K562 (cell line): ENCODE measurements at regions not wholly inside any gene's neighbourhood (a gene's known extent, or its start where the extent isn't known, plus 50 kb on each side); places are given as distances from the start of the nearest gene placed in this dataset.

Source experiments
- ATAC-seq: fragments of 200-7000 bp; cut with Tn5 transposase; 3 replicates; pipeline ENCODE4 v1.9.1; 2020; ENCODE audit warnings: moderate library complexity
- BruUV-seq: library from RNA; stranded (reverse); fragments of 400-500 nt; replicated peaks from 2 replicates; lab custom pipeline; 2021; lab: Mats Ljungman, UMichigan
- CTCF ChIA-PET: fragments of 300-600 bp; formaldehyde crosslinking; extraction: SDS; loops from one replicate; lab custom pipeline; 2021; ENCODE audit warnings: low intra/inter-chr PET ratio; lab: Yijun Ruan, JAX
- POLR2A ChIA-PET: fragments of 300-600, 350-650 bp; sonication (Branson Sonifier 250); formaldehyde crosslinking; extraction: SDS; loops from one replicate; lab custom pipeline; 2021; ENCODE audit warnings: antibody characterized with exemption, inconsistent platforms; lab: Yijun Ruan, JAX
- DNase-seq, 4 experiments: peaks; one replicate each; pipeline versions ENCODE4 v3.0.0 to v3.0.0-alpha.2; 2011 to 2018; ENCODE audit warnings: low spot score in 3 of 4, mixed read lengths in 3 of 4; ENCODE audit errors: extremely low read depth in 1 of 4
- FAIRE-seq: peaks from 2 replicates; lab custom pipeline; 2011; peaks lifted over from hg19 to GRCh38; lab: Jason Lieb, UNC
- H2AFZ ChIP-seq: 2 replicates; pipeline ENCODE4 v1.6.0; 2011; ENCODE audit warnings: low read depth, low read length, control low read depth, inconsistent platforms
- H3K27ac ChIP-seq: fragments of 200-600 bp; 3 replicates; pipeline ENCODE4 v1.8.0; 2011; ENCODE audit warnings: low read depth, mild to moderate bottlenecking, control low read depth, inconsistent platforms, low read length, moderate library complexity, mixed read lengths; ENCODE audit errors: extremely low read depth
- H3K27me3 ChIP-seq, 2 experiments: fragments of 300-600 bp in 1 of 2; 2 replicates in 1 of 2; 3 replicates in 1 of 2; pipeline versions ENCODE4 v1.6.0 to v1.8.0; 2011; ENCODE audit warnings: inconsistent platforms in 2 of 2, low read length in 2 of 2, mild to moderate bottlenecking in 1 of 2, mixed read lengths in 1 of 2, moderate library complexity in 1 of 2; ENCODE audit not compliant: control insufficient read depth in 2 of 2, insufficient read depth in 2 of 2
- H3K36me3 ChIP-seq: fragments of 300-600 bp; 3 replicates; pipeline ENCODE4 v1.8.0; 2011; ENCODE audit warnings: mild to moderate bottlenecking, low read length, inconsistent platforms; ENCODE audit not compliant: control insufficient read depth, insufficient read depth
- H3K4me1 ChIP-seq, 2 experiments: fragments of 200-600 bp in 1 of 2; replicated peaks in 1 of 2; 2 replicates in 1 of 2; 3 replicates in 1 of 2; pipeline versions ENCODE4 v1.5.1 to v1.8.0; 2011; ENCODE audit warnings: inconsistent platforms in 2 of 2, low read length in 2 of 2, mild to moderate bottlenecking in 1 of 2, mixed read lengths in 1 of 2, moderate library complexity in 1 of 2; ENCODE audit not compliant: control insufficient read depth in 2 of 2, insufficient read depth in 2 of 2
- H3K4me2 ChIP-seq: 2 replicates; pipeline ENCODE4 v1.6.1; 2011; ENCODE audit warnings: low read length, control low read depth, inconsistent platforms, mixed read lengths; ENCODE audit not compliant: insufficient read depth
- H3K4me3 ChIP-seq: fragments of 200-600 bp; sonication (generic), shearing (Covaris generic); 2 replicates; pipeline ENCODE4 v1.5.1; 2016; ENCODE audit warnings: control low read depth, inconsistent platforms
- H3K79me2 ChIP-seq: fragments of 200-600 bp; 3 replicates; pipeline ENCODE4 v1.8.0; 2011; ENCODE audit warnings: low read length, inconsistent platforms; ENCODE audit not compliant: control insufficient read depth, insufficient read depth
- H3K9ac ChIP-seq, 2 experiments: 2 replicates each; pipeline versions ENCODE4 v1.6.0 to v1.6.1; 2011; ENCODE audit warnings: low read depth in 2 of 2, low read length in 2 of 2, control low read depth in 1 of 2, inconsistent platforms in 1 of 2, mild to moderate bottlenecking in 1 of 2, mixed read lengths in 1 of 2; ENCODE audit not compliant: insufficient read depth in 1 of 2
- H3K9me1 ChIP-seq: one replicate; pipeline ENCODE4 v1.6.0; 2011; ENCODE audit warnings: inconsistent platforms, mild to moderate bottlenecking, low read length, moderate library complexity; ENCODE audit not compliant: control insufficient read depth, insufficient read depth
- H3K9me3 ChIP-seq: replicated peaks from 2 replicates; pipeline ENCODE4 v1.5.1; 2011; ENCODE audit warnings: low read depth, low read length, inconsistent platforms; ENCODE audit not compliant: control insufficient read depth, insufficient read depth
- H4K20me1 ChIP-seq: replicated peaks from 2 replicates; pipeline ENCODE4 v1.6.1; 2011; ENCODE audit warnings: low read length, inconsistent platforms, mixed read lengths; ENCODE audit not compliant: control insufficient read depth, insufficient read depth
- COPS2 ChIP-seq: fragments of 450-650 bp; conservative IDR thresholded peaks from 2 replicates; pipeline ENCODE4 v1.6.1; 2016; ENCODE audit warnings: mild to moderate bottlenecking, moderate library complexity
- JUN ChIP-seq, 2 experiments: sonication (generic) in 1 of 2; formaldehyde crosslinking in 1 of 2; IDR thresholded peaks; 2 replicates each; pipeline versions ENCODE4 v1.6.1 to v1.8.0; 2012 to 2022; ENCODE audit warnings: borderline replicate concordance in 2 of 2, mild to moderate bottlenecking in 2 of 2, improper control_type of control experiment in 1 of 2, low read depth in 1 of 2, low read length in 1 of 2, missing genetic modification reagents in 1 of 2
- MAFG ChIP-seq: fragments of 450-650 bp; conservative IDR thresholded peaks from 2 replicates; pipeline ENCODE4 v1.6.1; 2016; ENCODE audit warnings: missing genetic modification characterization, missing compliant biosample characterization
- MBD1 ChIP-seq: fragments of 250-450 bp; sonication (Bioruptor Pico); IDR thresholded peaks from 2 replicates; pipeline ENCODE4 v1.8.0; 2022; ENCODE audit warnings: inconsistent platforms
- MEF2A ChIP-seq: IDR thresholded peaks from 2 replicates; pipeline ENCODE4 v1.6.1; 2011; ENCODE audit warnings: low read depth, mild to moderate bottlenecking, low read length, moderate library complexity; ENCODE audit not compliant: control insufficient read depth
- TSHZ1 ChIP-seq: fragments of 250-450 bp; sonication (Bioruptor Pico); IDR thresholded peaks from 2 replicates; pipeline ENCODE4 v1.4.0; 2020; ENCODE audit warnings: mild to moderate bottlenecking, moderate library complexity
- YBX1 ChIP-seq: fragments of 450-650 bp; IDR thresholded peaks from 2 replicates; pipeline ENCODE4 v1.7.1; 2016; ENCODE audit warnings: mild to moderate bottlenecking
- ZBTB2 ChIP-seq: fragments of 450-650 bp; IDR thresholded peaks from 2 replicates; pipeline ENCODE4 v1.6.1; 2016; ENCODE audit warnings: antibody characterized with exemption
- ZKSCAN3 ChIP-seq: fragments of 250-450 bp; sonication (Bioruptor Pico); IDR thresholded peaks from 2 replicates; pipeline ENCODE4 v1.4.0; 2020
- ZNF165 ChIP-seq: fragments of 250-450 bp; sonication (Bioruptor Pico); IDR thresholded peaks from 2 replicates; pipeline ENCODE4 v1.4.0; 2020; ENCODE audit warnings: borderline replicate concordance
- ZNF717 ChIP-seq: fragments of 250-450 bp; sonication (Bioruptor Pico); IDR thresholded peaks from 2 replicates; pipeline ENCODE4 v1.5.0; 2021
- WGBS: fragments of 100-300 bp; shearing (Covaris generic); methylation state at CpG from one replicate; pipeline ENCODE4 v1.1.6; 2016; ENCODE audit warnings: low coverage, mixed read lengths; ENCODE audit not compliant: insufficient coverage; ENCODE audit errors: missing lambda C conversion rate; 5-methylcytosine and 5-hydroxymethylcytosine counted together
- in situ Hi-C: fragments of 300-500 bp; cut with MboI; formaldehyde crosslinking; loops from 4 replicates; pipeline ENCODE4 v1.15.0; 2018; ENCODE audit warnings: inconsistent platforms, mixed read lengths
- intact Hi-C: fragments of 100-400 bp; cut with micrococcal nuclease; formaldehyde crosslinking; loops from 2 replicates; pipeline ENCODE4 v1.14.2; 2022

GRCh38 chr18:45317948-45318640, 297.2 kb upstream of the SLC14A2 start:
- intact Hi-C loops: no loop called here
- no peak overlapping the region for H2AFZ ChIP-seq
- no peaks in the 10 kb centered on the region for H4K20me1 ChIP-seq
- CTCF ChIA-PET: no interaction called here
- H3K4me3 ChIP-seq: no peak overlapping the region
- H3K27me3 ChIP-seq: no peaks in the 10 kb centered on the region
- no peaks in the 10 kb centered on the region for H3K9me1 ChIP-seq
- no TSS peak for BruUV-seq
- DNase-seq (no peak), FAIRE-seq (no peak), ATAC-seq (no peak)
- TF ChIP-seq MAFG (tag): no peak
- TF ChIP-seq COPS2: no peak
- no peak for TF ChIP-seq JUN (IDR thresholded peaks at IDR 0.05; ENCODE audit: borderline replicate concordance, low read depth, low read length)
- no peak for TF ChIP-seq JUN (CRISPR knock-in tag; IDR thresholded peaks at IDR 0.05; ENCODE audit: borderline replicate concordance)
- no peak for TF ChIP-seq MBD1 (CRISPR knock-in tag)
- no peak for TF ChIP-seq MEF2A
- TF ChIP-seq ZNF165 (CRISPR knock-in tag): no peak
- no peak for TF ChIP-seq ZNF717 (CRISPR knock-in tag)
- no peak for TF ChIP-seq ZKSCAN3 (CRISPR knock-in tag)
- no peak for TF ChIP-seq ZBTB2
- TF ChIP-seq YBX1: no peak
- no peak for TF ChIP-seq TSHZ1 (CRISPR knock-in tag)
- H3K9ac ChIP-seq: no peak overlapping the region
- no peak overlapping the region for H3K27ac ChIP-seq
- no peak overlapping the region for H3K4me2 ChIP-seq
- H3K79me2 ChIP-seq: no peaks in the 10 kb centered on the region
- no peaks in the 10 kb centered on the region for H3K36me3 ChIP-seq
- H3K4me1 ChIP-seq: no peaks in the 10 kb centered on the region
- 0% methylated on average over 9 of the region's 10 CpGs for WGBS
- no peaks in the 10 kb centered on the region for H3K9me3 ChIP-seq
- POLR2A ChIA-PET: no interaction called here
- in situ Hi-C loops: no loop called here
